GM04504 (cell line): ENCODE measurements at regions not wholly inside any gene's neighbourhood (a gene's known extent, or its start where the extent isn't known, plus 50 kb on each side); places are given as distances from the start of the nearest gene placed in this dataset.
"Not testable (repeated sequence)": the region's sequence is repeated elsewhere in the genome, so short reads cannot be mapped to it uniquely, and the experiment has no call there.

Experiments
- DNase-seq: peaks from one replicate; pipeline ENCODE4 v3.0.0-alpha.2; 2012; ENCODE audit warnings: low read depth

- DNase-seq: no peak
Measured at GRCh38 chr6:165008971-165009370, 300.4 kb downstream of the C6orf118 start.

GRCh38 chr6:165002866-165003265 lies 306.5 kb downstream of the C6orf118 start:
- no peak for DNase-seq

GRCh38 chr6:165002358-165002757 lies 307.0 kb downstream of the C6orf118 start:
- DNase-seq: no peak

GRCh38 chr6:165001502-165002157 lies 307.8 kb downstream of the C6orf118 start:
- DNase-seq: no peak

GRCh38 chr6:164998297-164998696 lies 311.1 kb downstream of the C6orf118 start:
- DNase-seq: no peak

GRCh38 chr6:164996838-164997237 lies 312.6 kb downstream of the C6orf118 start:
- no peak for DNase-seq

GRCh38 chr6:164991573-164991972 lies 317.8 kb downstream of the C6orf118 start:
- no peak for DNase-seq

- no peak for DNase-seq
Measured at GRCh38 chr6:164990901-164991300, 318.5 kb downstream of the C6orf118 start.

GRCh38 chr6:164982389-164982788 lies 327.0 kb downstream of the C6orf118 start:
- no peak for DNase-seq

GRCh38 chr6:164967102-164967501 lies 342.3 kb downstream of the C6orf118 start:
- DNase-seq: no peak

GRCh38 chr6:164962805-164963204 lies 346.6 kb downstream of the C6orf118 start:
- DNase-seq: no peak

GRCh38 chr6:164947164-164947563 lies 362.2 kb downstream of the C6orf118 start:
- DNase-seq: no peak

- DNase-seq: no peak
Measured at GRCh38 chr6:164942271-164942670, 367.1 kb downstream of the C6orf118 start.

GRCh38 chr6:164933238-164933794 lies 376.1 kb downstream of the C6orf118 start:
- not testable (repeated sequence) for DNase-seq

- no peak for DNase-seq
Measured at GRCh38 chr6:164929408-164929977, 379.9 kb downstream of the C6orf118 start.

GRCh38 chr6:164928728-164929407 lies 380.5 kb downstream of the C6orf118 start:
- no peak for DNase-seq

- no peak for DNase-seq
Measured at GRCh38 chr6:164928057-164928727, 381.2 kb downstream of the C6orf118 start.

GRCh38 chr6:164927288-164928056 lies 381.9 kb downstream of the C6orf118 start:
- peak; percentile 14 for DNase-seq

- DNase-seq: no peak
Measured at GRCh38 chr6:164926686-164927085, 382.7 kb downstream of the C6orf118 start.

- no peak for DNase-seq
Measured at GRCh38 chr6:164925681-164926530, 383.5 kb downstream of the C6orf118 start.

GRCh38 chr6:164924674-164925073 lies 384.7 kb downstream of the C6orf118 start:
- DNase-seq: no peak
